GM23248 (cell line): ENCODE measurements at regions not wholly inside any gene's neighbourhood (a gene's known extent, or its start where the extent isn't known, plus 50 kb on each side); places are given as distances from the start of the nearest gene placed in this dataset.

Experiments used
- DNase-seq: peaks from one replicate; pipeline ENCODE4 v3.0.0-alpha.2; 2015
- H2AFZ ChIP-seq: fragments of 200-600 bp; sonication (generic); 2 replicates; pipeline ENCODE4 v1.6.1; 2016; ENCODE audit warnings: antibody characterized with exemption
- H3F3A ChIP-seq: fragments of 200-600 bp; sonication (generic); 2 replicates; pipeline ENCODE4 v1.6.1; 2016; ENCODE audit warnings: mild to moderate bottlenecking, antibody characterized with exemption, mixed run types; ENCODE audit not compliant: insufficient read depth
- H3K27ac ChIP-seq: fragments of 200-600 bp; sonication (generic); 2 replicates; pipeline ENCODE4 v1.5.1; 2016; ENCODE audit warnings: mild to moderate bottlenecking
- H3K27me3 ChIP-seq: fragments of 200-600 bp; sonication (generic); replicated peaks from 2 replicates; pipeline ENCODE4 v1.6.1; 2016; ENCODE audit warnings: mild to moderate bottlenecking; ENCODE audit not compliant: insufficient read depth
- H3K36me3 ChIP-seq: fragments of 200-600 bp; sonication (generic); 2 replicates; pipeline ENCODE4 v1.6.1; 2016; ENCODE audit warnings: low read depth, mild to moderate bottlenecking
- H3K4me1 ChIP-seq: fragments of 200-600 bp; sonication (generic); 2 replicates; pipeline ENCODE4 v1.6.1; 2016; ENCODE audit warnings: mild to moderate bottlenecking; ENCODE audit not compliant: insufficient read depth
- H3K4me2 ChIP-seq: fragments of 200-600 bp; sonication (generic); one replicate; pipeline ENCODE4 v1.6.1; 2016; ENCODE audit warnings: mild to moderate bottlenecking; ENCODE audit not compliant: unreplicated experiment
- H3K4me3 ChIP-seq: fragments of 200-600 bp; sonication (generic); 2 replicates; pipeline ENCODE4 v1.5.1; 2016; ENCODE audit warnings: mild to moderate bottlenecking
- H3K79me2 ChIP-seq: fragments of 200-600 bp; sonication (generic); 2 replicates; pipeline ENCODE4 v1.6.1; 2016; ENCODE audit warnings: mild to moderate bottlenecking; ENCODE audit not compliant: insufficient read depth
- H3K9ac ChIP-seq: fragments of 200-600 bp; sonication (generic); 2 replicates; pipeline ENCODE4 v1.6.1; 2016; ENCODE audit warnings: mild to moderate bottlenecking
- H3K9me2 ChIP-seq: fragments of 200-600 bp; sonication (generic); 2 replicates; pipeline ENCODE4 v1.6.1; 2016; ENCODE audit warnings: mixed run types, mild to moderate bottlenecking, moderate library complexity; ENCODE audit not compliant: insufficient read depth
- H3K9me3 ChIP-seq: fragments of 200-600 bp; sonication (generic); one replicate; pipeline ENCODE4 v1.6.1; 2017; ENCODE audit warnings: low read depth
- H4K20me1 ChIP-seq: fragments of 200-600 bp; sonication (generic); 2 replicates; pipeline ENCODE4 v1.6.0; 2016; ENCODE audit not compliant: insufficient read depth
- EZH2 ChIP-seq: fragments of 200-600 bp; sonication (generic); IDR thresholded peaks from 2 replicates; pipeline ENCODE4 v1.6.1; 2018; ENCODE audit warnings: antibody characterized with exemption, mild to moderate bottlenecking; ENCODE audit not compliant: insufficient read depth, poor library complexity, severe bottlenecking
- EZH2phosphoT487 ChIP-seq: fragments of 200-600 bp; sonication (generic); IDR thresholded peaks from 2 replicates; pipeline ENCODE4 v1.6.1; 2018; ENCODE audit warnings: antibody characterized with exemption, moderate library complexity, mild to moderate bottlenecking, low read depth; ENCODE audit not compliant: insufficient read depth
- WGBS, 2 experiments: methylation state at CpG; one replicate each; pipeline ENCODE4 v1.1.6; 2015 to 2017; ENCODE audit warnings: low lambda C conversion rate in 2 of 2, low coverage in 1 of 2; ENCODE audit errors: missing lambda C conversion rate in 2 of 2; 5-methylcytosine and 5-hydroxymethylcytosine counted together
- in situ Hi-C: fragments of 300-500 bp; cut with MboI; formaldehyde crosslinking; loops from 2 replicates; pipeline ENCODE4 v1.15.0; 2020

DNA sequence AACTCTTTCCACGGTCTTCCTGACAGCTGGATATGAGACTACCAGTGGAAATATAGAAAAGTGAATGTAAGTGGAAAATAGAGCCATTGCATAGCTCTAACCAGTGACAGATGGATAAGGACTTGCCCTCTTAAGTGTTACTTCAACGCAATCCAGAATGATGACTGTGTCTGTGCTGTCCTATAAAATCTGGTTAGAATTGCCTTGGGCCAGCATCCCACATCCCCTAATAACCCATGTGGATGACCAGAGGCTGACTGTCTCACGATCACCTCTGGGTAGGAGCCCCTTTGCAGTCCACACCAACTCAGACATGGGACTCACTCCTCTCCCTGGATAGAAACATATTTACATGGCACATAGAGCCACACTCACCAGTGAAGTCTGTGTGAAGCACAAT, 186.6 kb downstream of the C1D start:
- TF ChIP-seq EZH2 (no peak), EZH2phosphoT487 (no peak)

DNA sequence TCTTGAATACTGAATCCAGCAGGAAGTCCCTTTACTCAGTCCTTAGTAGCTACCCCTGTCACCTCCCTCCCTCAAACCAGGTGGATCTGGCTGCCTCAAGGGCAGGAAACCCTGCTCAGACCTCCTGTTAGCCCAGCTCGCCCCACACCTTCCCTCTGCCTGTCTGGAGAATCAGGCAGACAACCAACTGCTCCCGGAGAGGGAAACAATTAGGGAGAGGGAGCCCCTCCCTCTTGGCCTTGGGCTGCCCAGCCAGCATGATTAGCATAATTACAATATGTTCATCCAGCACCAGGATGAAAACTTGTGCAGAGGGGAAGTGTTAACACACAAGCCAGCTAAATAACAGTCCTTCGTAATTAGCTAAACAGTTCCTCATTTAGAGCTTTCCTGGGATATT, 185.5 kb downstream of the C1D start:
- in situ Hi-C loops = no loop called here
- H3K27me3 ChIP-seq = no peaks in the 10 kb centered on the region
- TF ChIP-seq EZH2phosphoT487 = no peak
- TF ChIP-seq EZH2 = no peak
- H3K4me2 ChIP-seq = no peak overlapping the region
- peaks cover 23% of the 10 kb centered on the region for H3F3A ChIP-seq
- H3K36me3 ChIP-seq = no peaks in the 10 kb centered on the region
- no peak for DNase-seq
- no peaks in the 10 kb centered on the region for H3K9me2 ChIP-seq
- no peak overlapping the region for H3K27ac ChIP-seq
- H3K9me3 ChIP-seq = no peaks in the 10 kb centered on the region
- WGBS, 2 experiments = 63 to 67% methylated on average over 3 of the region's 3 CpGs
- no peaks in the 10 kb centered on the region for H3K79me2 ChIP-seq
- no peak overlapping the region for H3K9ac ChIP-seq
- H4K20me1 ChIP-seq = no peaks in the 10 kb centered on the region
- no peak overlapping the region for H3K4me3 ChIP-seq
- no peak overlapping the region for H2AFZ ChIP-seq
- H3K4me1 ChIP-seq = peaks cover 34% of the 10 kb centered on the region

More for the DNA sequence above, 186.6 kb downstream of the C1D start:
- Histone ChIP-seq H3K9ac (no peak overlapping the region), H3K27me3 (no peaks in the 10 kb centered on the region), H3K4me2 (no peak overlapping the region), H4K20me1 (no peaks in the 10 kb centered on the region), H3K9me2 (no peaks in the 10 kb centered on the region), H3K4me3 (no peak overlapping the region), H2AFZ (no peak overlapping the region), H3K27ac (no peak overlapping the region), H3K79me2 (no peaks in the 10 kb centered on the region), H3K9me3 (no peaks in the 10 kb centered on the region), H3F3A (peaks cover 34% of the 10 kb centered on the region), H3K36me3 (no peaks in the 10 kb centered on the region), H3K4me1 (peaks cover 45% of the 10 kb centered on the region)
- WGBS, 2 experiments = 47 to 54% methylated on average over 3 of the region's 3 CpGs
- in situ Hi-C loops = no loop called here
- peak; percentile 70 for DNase-seq

DNA sequence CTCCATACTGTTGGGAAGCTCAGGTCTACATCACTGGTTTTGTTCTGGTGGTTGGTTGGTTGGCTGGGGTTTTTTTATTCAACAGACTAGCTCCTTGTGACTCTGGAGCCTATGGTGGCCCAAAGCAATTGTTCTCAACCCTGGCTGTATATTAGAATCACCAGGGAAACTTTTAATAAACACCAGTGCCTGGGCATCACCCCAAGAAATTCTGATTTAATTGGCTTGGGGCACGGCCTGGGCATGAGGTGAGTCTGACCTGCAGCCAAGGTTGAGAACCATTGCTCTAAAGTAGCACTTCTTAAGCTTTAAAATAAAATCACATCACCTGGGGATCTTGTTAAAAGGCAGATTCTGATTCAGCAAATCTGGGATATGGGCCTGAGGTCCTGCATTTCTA, 184.1 kb downstream of the C1D start:
- Histone ChIP-seq H3K9ac (no peak overlapping the region), H2AFZ (no peak overlapping the region), H3K79me2 (no peaks in the 10 kb centered on the region), H3K9me3 (no peaks in the 10 kb centered on the region), H4K20me1 (no peaks in the 10 kb centered on the region), H3K4me2 (no peak overlapping the region), H3F3A (peaks cover 16% of the 10 kb centered on the region), H3K4me3 (no peak overlapping the region), H3K9me2 (no peaks in the 10 kb centered on the region), H3K27ac (no peak overlapping the region), H3K27me3 (no peaks in the 10 kb centered on the region), H3K36me3 (no peaks in the 10 kb centered on the region), H3K4me1 (peaks cover 23% of the 10 kb centered on the region)
- 75 to 76% methylated on average over 1 of the region's 1 CpG for WGBS, 2 experiments
- TF ChIP-seq EZH2 (no peak), EZH2phosphoT487 (no peak)
- in situ Hi-C loops = no loop called here
- no peak for DNase-seq

GRCh38 chr2:67879586-67880290, 183.1 kb downstream of the C1D start:
- DNase-seq = peak; percentile 80
- no peak overlapping the region for H3K4me2 ChIP-seq

More at GRCh38 chr2:67879586-67880290, 183.1 kb downstream of the C1D start:
- Histone ChIP-seq H2AFZ (peak overlapping the region; percentile 9; the same call in 1 of the 2 replicates), H3K4me3 (no peak overlapping the region), H3K79me2 (no peaks in the 10 kb centered on the region), H3F3A (peaks cover 16% of the 10 kb centered on the region), H3K9ac (no peak overlapping the region), H3K9me3 (no peaks in the 10 kb centered on the region), H4K20me1 (no peaks in the 10 kb centered on the region), H3K9me2 (no peaks in the 10 kb centered on the region), H3K27me3 (no peaks in the 10 kb centered on the region), H3K36me3 (no peaks in the 10 kb centered on the region), H3K27ac (0 out of 2 replicates have a peak overlapping the region, but pooled peaks have one; percentile 16), H3K4me1 (peaks cover 23% of the 10 kb centered on the region)
- 26 to 30% methylated on average over 4 of the region's 4 CpGs for WGBS, 2 experiments
- no peak for TF ChIP-seq EZH2phosphoT487
- TF ChIP-seq EZH2 = no peak
- in situ Hi-C loops = no loop called here
